ENCODE measurements at regions not wholly inside any gene's neighbourhood (a gene's known extent, or its start where the extent isn't known, plus 50 kb on each side); places are given as distances from the start of the nearest gene placed in this dataset.

GRCh38 chr14:83992857-83993256, 1537.1 kb upstream of the FLRT2 start:
- no peak for TF ChIP-seq CTCF (conservative IDR thresholded peaks at IDR 0.05; ENCODE audit: low read depth in 2 of 2)
- TF ChIP-seq JUNB (IDR thresholded peaks at IDR 0.05; ENCODE audit: unreplicated experiment) = no peak

Data from GM23338 (cell line).